ENCODE measurements at regions not wholly inside any gene's neighbourhood (a gene's known extent, or its start where the extent isn't known, plus 50 kb on each side); places are given as distances from the start of the nearest gene placed in this dataset.

DNA sequence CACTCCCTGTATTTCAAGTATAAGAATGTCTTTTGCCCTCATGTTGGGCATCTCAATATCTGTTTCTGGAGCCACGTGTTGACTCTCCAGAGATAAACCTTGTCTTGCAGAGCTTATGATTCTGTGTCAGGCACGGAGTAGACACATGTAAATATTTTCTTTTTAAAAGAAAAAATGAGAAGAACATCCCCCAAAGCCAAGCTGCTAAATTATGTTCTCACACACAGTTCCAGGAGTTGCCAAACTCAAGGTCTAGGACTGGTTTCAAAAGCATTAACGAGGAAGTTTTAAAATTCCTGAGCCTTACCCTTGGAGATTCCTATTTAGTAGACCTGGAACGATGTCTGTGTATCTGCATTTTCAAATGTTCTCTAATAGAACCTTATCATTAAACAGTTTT, 1228.3 kb upstream of the WWC1 start:
- Histone ChIP-seq H3K27me3 (ENCODE audit: low read length) (no peaks in the 10 kb centered on the region), H3K36me3 (ENCODE audit: low read length) (no peaks in the 10 kb centered on the region), H3K9ac (ENCODE audit: low read length) (no peak overlapping the region), H3K4me2 (ENCODE audit: low read depth, low read length, poor library complexity, severe bottlenecking) (no peak overlapping the region), H2AFZ (ENCODE audit: low read depth, low read length, severe bottlenecking) (no peak overlapping the region), H3K27ac (ENCODE audit: low read depth, low read length) (no peak overlapping the region), H3K79me2 (ENCODE audit: insufficient read depth, low read length) (no peaks in the 10 kb centered on the region), H4K20me1 (ENCODE audit: low read depth, low read length) (no peaks in the 10 kb centered on the region), H3K4me3 (ENCODE audit: insufficient read depth, low read length, poor library complexity, severe bottlenecking) (no peak overlapping the region), H3K9me3 (ENCODE audit: insufficient read depth, low read length) (no peaks in the 10 kb centered on the region), H3F3A (ENCODE audit: insufficient read depth) (no peaks in the 10 kb centered on the region), H3K9me2 (replicated peaks; ENCODE audit: insufficient read depth, low read length) (no peaks in the 10 kb centered on the region)
- TF ChIP-seq, protein P1, sequence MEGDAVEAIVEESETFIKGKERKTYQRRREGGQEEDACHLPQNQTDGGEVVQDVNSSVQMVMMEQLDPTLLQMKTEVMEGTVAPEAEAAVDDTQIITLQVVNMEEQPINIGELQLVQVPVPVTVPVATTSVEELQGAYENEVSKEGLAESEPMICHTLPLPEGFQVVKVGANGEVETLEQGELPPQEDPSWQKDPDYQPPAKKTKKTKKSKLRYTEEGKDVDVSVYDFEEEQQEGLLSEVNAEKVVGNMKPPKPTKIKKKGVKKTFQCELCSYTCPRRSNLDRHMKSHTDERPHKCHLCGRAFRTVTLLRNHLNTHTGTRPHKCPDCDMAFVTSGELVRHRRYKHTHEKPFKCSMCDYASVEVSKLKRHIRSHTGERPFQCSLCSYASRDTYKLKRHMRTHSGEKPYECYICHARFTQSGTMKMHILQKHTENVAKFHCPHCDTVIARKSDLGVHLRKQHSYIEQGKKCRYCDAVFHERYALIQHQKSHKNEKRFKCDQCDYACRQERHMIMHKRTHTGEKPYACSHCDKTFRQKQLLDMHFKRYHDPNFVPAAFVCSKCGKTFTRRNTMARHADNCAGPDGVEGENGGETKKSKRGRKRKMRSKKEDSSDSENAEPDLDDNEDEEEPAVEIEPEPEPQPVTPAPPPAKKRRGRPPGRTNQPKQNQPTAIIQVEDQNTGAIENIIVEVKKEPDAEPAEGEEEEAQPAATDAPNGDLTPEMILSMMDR (IDR thresholded peaks at IDR 0.05; ENCODE audit: insufficient read depth, low read length, poor library complexity, severe bottlenecking), result no peak
- TF ChIP-seq EZH2phosphoT487 (conservative IDR thresholded peaks at IDR 0.05; ENCODE audit: low read length), result no peak

DNA sequence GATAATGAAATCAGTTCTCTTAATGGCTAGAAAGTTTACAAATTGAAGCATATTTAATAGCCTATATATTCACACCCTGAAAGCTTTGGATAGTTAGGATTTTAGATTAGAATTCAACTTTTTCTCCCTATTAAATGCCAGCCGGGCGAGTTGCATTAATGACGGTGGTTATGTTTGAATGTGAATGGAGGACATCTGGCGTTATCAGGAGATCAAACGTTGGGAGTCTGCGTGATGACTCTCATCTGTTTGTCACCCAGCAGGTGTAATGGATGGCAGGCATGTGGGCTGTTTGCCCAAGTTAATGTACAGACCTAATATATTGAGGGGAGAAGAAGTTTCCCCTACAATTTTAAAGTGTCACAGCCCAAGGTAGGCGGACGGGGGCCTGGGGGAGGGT, 1227.7 kb upstream of the WWC1 start:
- H3K9me3 ChIP-seq (ENCODE audit: insufficient read depth, low read length), result no peaks in the 10 kb centered on the region
- no peak for TF ChIP-seq EZH2phosphoT487 (conservative IDR thresholded peaks at IDR 0.05; ENCODE audit: low read length)
- TF ChIP-seq, protein P1 (IDR thresholded peaks at IDR 0.05; ENCODE audit: insufficient read depth, low read length, poor library complexity, severe bottlenecking), result no peak
- no peaks in the 10 kb centered on the region for H3K36me3 ChIP-seq (ENCODE audit: low read length)
- H3K9ac ChIP-seq (ENCODE audit: low read length), result no peak overlapping the region
- no peaks in the 10 kb centered on the region for H3F3A ChIP-seq (ENCODE audit: insufficient read depth)
- no peaks in the 10 kb centered on the region for H3K9me2 ChIP-seq (replicated peaks; ENCODE audit: insufficient read depth, low read length)
- no peak overlapping the region for H2AFZ ChIP-seq (ENCODE audit: low read depth, low read length, severe bottlenecking)
- no peak overlapping the region for H3K4me3 ChIP-seq (ENCODE audit: insufficient read depth, low read length, poor library complexity, severe bottlenecking)
- no peak overlapping the region for H3K27ac ChIP-seq (ENCODE audit: low read depth, low read length)
- H3K79me2 ChIP-seq (ENCODE audit: insufficient read depth, low read length), result no peaks in the 10 kb centered on the region
- no peak overlapping the region for H3K4me2 ChIP-seq (ENCODE audit: low read depth, low read length, poor library complexity, severe bottlenecking)
- H4K20me1 ChIP-seq (ENCODE audit: low read depth, low read length), result no peaks in the 10 kb centered on the region
- no peaks in the 10 kb centered on the region for H3K27me3 ChIP-seq (ENCODE audit: low read length)

DNA sequence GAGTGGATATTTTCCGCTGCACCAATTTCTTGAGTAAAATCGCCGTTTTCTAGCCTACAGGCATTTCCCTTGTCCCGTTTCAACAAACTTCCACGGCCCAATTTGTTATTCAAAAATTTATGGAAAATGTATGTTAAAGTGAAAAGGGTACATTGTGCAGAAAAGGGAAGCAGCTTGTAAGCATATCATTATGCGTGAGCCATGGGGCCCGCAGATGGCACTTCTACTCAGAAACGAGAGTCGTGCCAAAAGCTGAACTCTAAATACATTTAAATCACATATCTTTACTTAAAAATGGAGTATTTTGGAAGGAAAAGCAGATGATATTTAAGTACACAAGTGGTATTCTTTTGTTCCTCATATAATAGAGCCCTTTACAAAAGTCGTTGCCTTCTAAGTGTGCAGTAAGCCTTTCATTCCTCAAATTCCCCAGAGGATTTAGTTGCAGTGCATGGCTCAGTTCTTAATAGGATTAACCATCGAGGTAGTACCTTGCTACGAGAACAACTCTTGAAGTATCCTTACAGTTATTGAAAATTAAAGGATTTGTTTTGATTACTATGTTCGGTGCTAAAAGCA, 1227.2 kb upstream of the WWC1 start:
- Histone ChIP-seq H3K27me3 (ENCODE audit: low read length) (no peaks in the 10 kb centered on the region), H3K4me3 (ENCODE audit: insufficient read depth, low read length, poor library complexity, severe bottlenecking) (no peak overlapping the region), H3K79me2 (ENCODE audit: insufficient read depth, low read length) (no peaks in the 10 kb centered on the region), H4K20me1 (ENCODE audit: low read depth, low read length) (no peaks in the 10 kb centered on the region), H3K9ac (ENCODE audit: low read length) (no peak overlapping the region), H3F3A (ENCODE audit: insufficient read depth) (no peaks in the 10 kb centered on the region), H3K9me2 (replicated peaks; ENCODE audit: insufficient read depth, low read length) (no peaks in the 10 kb centered on the region), H2AFZ (ENCODE audit: low read depth, low read length, severe bottlenecking) (no peak overlapping the region), H3K36me3 (ENCODE audit: low read length) (no peaks in the 10 kb centered on the region), H3K27ac (ENCODE audit: low read depth, low read length) (no peak overlapping the region), H3K9me3 (ENCODE audit: insufficient read depth, low read length) (no peaks in the 10 kb centered on the region), H3K4me2 (ENCODE audit: low read depth, low read length, poor library complexity, severe bottlenecking) (no peak overlapping the region)
- no peak for TF ChIP-seq EZH2phosphoT487 (conservative IDR thresholded peaks at IDR 0.05; ENCODE audit: low read length)
- TF ChIP-seq, protein P1 (IDR thresholded peaks at IDR 0.05; ENCODE audit: insufficient read depth, low read length, poor library complexity, severe bottlenecking), result no peak

All from SU-DHL-6 (cell line).